Hepatocyte (in vitro differentiated cells): ENCODE measurements at regions not wholly inside any gene's neighbourhood (a gene's known extent, or its start where the extent isn't known, plus 50 kb on each side); places are given as distances from the start of the nearest gene placed in this dataset.

Source experiments
- DNase-seq: peaks from one replicate; pipeline ENCODE4 v3.0.0-alpha.2; 2016; ENCODE audit warnings: low spot score
- H2AFZ ChIP-seq: fragments of 200-600 bp; sonication (generic); 2 replicates; pipeline ENCODE4 v1.6.0; 2016; ENCODE audit warnings: antibody characterized with exemption, mild to moderate bottlenecking
- H3K27ac ChIP-seq: fragments of 200-600 bp; sonication (generic); 2 replicates; pipeline ENCODE4 v1.5.1; 2016; ENCODE audit warnings: mild to moderate bottlenecking
- H3K27me3 ChIP-seq: fragments of 200-600 bp; sonication (generic); 2 replicates; pipeline ENCODE4 v1.6.1; 2016
- H3K36me3 ChIP-seq: fragments of 200-600 bp; sonication (generic); replicated peaks from 2 replicates; pipeline ENCODE4 v1.5.1; 2016; ENCODE audit warnings: low read depth; ENCODE audit not compliant: insufficient read depth
- H3K4me1 ChIP-seq: fragments of 200-600 bp; sonication (generic); 2 replicates; pipeline ENCODE4 v1.5.1; 2016; ENCODE audit warnings: mild to moderate bottlenecking, moderate library complexity; ENCODE audit not compliant: insufficient read depth
- H3K4me2 ChIP-seq: fragments of 200-600 bp; sonication (generic); 2 replicates; pipeline ENCODE4 v1.6.0; 2016
- H3K4me3 ChIP-seq: fragments of 200-600 bp; sonication (generic); 2 replicates; pipeline ENCODE4 v1.5.1; 2016; ENCODE audit warnings: mild to moderate bottlenecking
- H3K79me2 ChIP-seq: fragments of 200-600 bp; sonication (generic); 2 replicates; pipeline ENCODE4 v1.6.0; 2017; ENCODE audit warnings: mild to moderate bottlenecking
- H3K9me2 ChIP-seq: fragments of 200-600 bp; sonication (generic); replicated peaks from 2 replicates; pipeline ENCODE4 v1.6.0; 2017; ENCODE audit warnings: mild to moderate bottlenecking; ENCODE audit not compliant: insufficient read depth
- H3K9me3 ChIP-seq: fragments of 200-600 bp; sonication (generic); 2 replicates; pipeline ENCODE4 v1.5.1; 2016; ENCODE audit warnings: low read depth, mild to moderate bottlenecking
- H4K20me1 ChIP-seq: fragments of 200-600 bp; sonication (generic); 2 replicates; pipeline ENCODE4 v1.6.0; 2016; ENCODE audit warnings: mild to moderate bottlenecking; ENCODE audit not compliant: insufficient read depth, poor library complexity, severe bottlenecking
- EZH2 ChIP-seq: fragments of 200-600 bp; sonication (generic); IDR thresholded peaks from 2 replicates; pipeline ENCODE4 v1.6.1; 2016; ENCODE audit warnings: antibody characterized with exemption, mild to moderate bottlenecking, borderline replicate concordance
- EZH2phosphoT487 ChIP-seq: fragments of 200-600 bp; sonication (generic); IDR thresholded peaks from one replicate; pipeline ENCODE4 v1.6.1; 2018; ENCODE audit warnings: antibody characterized with exemption, mild to moderate bottlenecking, low read depth, moderate library complexity; ENCODE audit not compliant: unreplicated experiment, severe bottlenecking
- WGBS: methylation state at CpG from one replicate; pipeline ENCODE4 v1.1.6; 2016; ENCODE audit warnings: low lambda C conversion rate; ENCODE audit errors: missing lambda C conversion rate; 5-methylcytosine and 5-hydroxymethylcytosine counted together
- TF ChIP-seq, protein P1 (sequence below): fragments of 200-600 bp; sonication (generic); IDR thresholded peaks from 2 replicates; pipeline ENCODE4 v1.5.1; 2016; ENCODE audit warnings: antibody characterized with exemption, mild to moderate bottlenecking; ENCODE audit not compliant: poor library complexity

DNA sequence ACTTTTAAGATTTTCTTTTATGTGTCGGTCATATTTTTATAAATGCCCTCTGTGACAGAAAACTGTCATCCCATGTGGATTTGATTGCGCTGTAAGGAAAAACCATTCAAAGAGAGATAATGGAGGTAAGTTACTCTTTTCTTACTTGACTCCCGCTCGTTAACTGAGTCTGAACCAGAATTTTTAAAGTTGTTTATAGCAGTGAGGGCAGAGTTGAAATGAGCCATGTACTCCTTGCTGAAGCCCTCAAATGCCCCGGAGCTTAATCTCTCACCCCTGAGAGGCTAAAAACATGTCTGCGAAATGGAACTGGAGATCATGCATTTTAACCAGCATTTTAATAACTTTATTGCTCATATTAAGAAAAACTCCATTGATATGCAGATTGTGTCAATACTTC is 320.0 kb upstream of the SOX11 start:
- DNase-seq = no peak
- Histone ChIP-seq H3K27ac (peak overlapping the region; percentile 69), H3K4me1 (peaks cover 14% of the 10 kb centered on the region), H3K9me3 (no peaks in the 10 kb centered on the region), H3K9me2 (no peaks in the 10 kb centered on the region), H3K36me3 (no peaks in the 10 kb centered on the region), H3K4me2 (peak overlapping the region; percentile 68), H2AFZ (no peak overlapping the region), H4K20me1 (no peaks in the 10 kb centered on the region), H3K27me3 (no peaks in the 10 kb centered on the region), H3K4me3 (no peak overlapping the region), H3K79me2 (no peaks in the 10 kb centered on the region)
- 59% methylated on average over 6 of the region's 6 CpGs for WGBS
- no peak for TF ChIP-seq EZH2
- TF ChIP-seq EZH2phosphoT487 = no peak
- TF ChIP-seq, protein P1, sequence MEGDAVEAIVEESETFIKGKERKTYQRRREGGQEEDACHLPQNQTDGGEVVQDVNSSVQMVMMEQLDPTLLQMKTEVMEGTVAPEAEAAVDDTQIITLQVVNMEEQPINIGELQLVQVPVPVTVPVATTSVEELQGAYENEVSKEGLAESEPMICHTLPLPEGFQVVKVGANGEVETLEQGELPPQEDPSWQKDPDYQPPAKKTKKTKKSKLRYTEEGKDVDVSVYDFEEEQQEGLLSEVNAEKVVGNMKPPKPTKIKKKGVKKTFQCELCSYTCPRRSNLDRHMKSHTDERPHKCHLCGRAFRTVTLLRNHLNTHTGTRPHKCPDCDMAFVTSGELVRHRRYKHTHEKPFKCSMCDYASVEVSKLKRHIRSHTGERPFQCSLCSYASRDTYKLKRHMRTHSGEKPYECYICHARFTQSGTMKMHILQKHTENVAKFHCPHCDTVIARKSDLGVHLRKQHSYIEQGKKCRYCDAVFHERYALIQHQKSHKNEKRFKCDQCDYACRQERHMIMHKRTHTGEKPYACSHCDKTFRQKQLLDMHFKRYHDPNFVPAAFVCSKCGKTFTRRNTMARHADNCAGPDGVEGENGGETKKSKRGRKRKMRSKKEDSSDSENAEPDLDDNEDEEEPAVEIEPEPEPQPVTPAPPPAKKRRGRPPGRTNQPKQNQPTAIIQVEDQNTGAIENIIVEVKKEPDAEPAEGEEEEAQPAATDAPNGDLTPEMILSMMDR = no peak

DNA sequence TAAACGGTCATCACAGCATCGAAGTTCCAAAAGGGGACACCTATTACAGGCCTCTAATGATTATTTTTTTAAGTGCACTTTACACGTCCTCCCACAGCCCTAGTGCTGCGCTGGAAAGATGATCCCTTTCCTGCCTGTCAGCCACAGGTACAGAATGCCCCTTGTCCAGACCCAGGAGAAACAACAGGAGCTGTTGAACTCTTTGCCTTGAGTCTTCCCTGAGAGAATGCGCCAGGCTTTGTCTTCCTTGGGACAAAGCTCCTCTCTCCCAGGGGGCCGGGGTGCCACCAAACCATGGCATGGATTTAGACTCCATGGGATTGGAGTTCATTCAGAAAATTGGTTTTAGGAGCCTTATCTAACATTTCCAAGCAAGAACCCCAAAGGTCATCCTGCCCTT is 319.0 kb upstream of the SOX11 start:
- Histone ChIP-seq H4K20me1 (no peaks in the 10 kb centered on the region), H3K9me3 (no peaks in the 10 kb centered on the region), H3K9me2 (no peaks in the 10 kb centered on the region), H3K79me2 (no peaks in the 10 kb centered on the region), H3K27me3 (no peaks in the 10 kb centered on the region), H3K4me1 (peaks cover 14% of the 10 kb centered on the region), H3K4me2 (peak overlapping the region; percentile 68), H3K4me3 (no peak overlapping the region), H3K27ac (peak overlapping the region; percentile 69), H3K36me3 (no peaks in the 10 kb centered on the region), H2AFZ (peak overlapping the region; percentile 77)
- DNase-seq = peak; percentile 38
- 13% methylated on average over 6 of the region's 6 CpGs for WGBS
- TF ChIP-seq, protein P1 = no peak
- TF ChIP-seq EZH2phosphoT487 (no peak), EZH2 (no peak)

DNA sequence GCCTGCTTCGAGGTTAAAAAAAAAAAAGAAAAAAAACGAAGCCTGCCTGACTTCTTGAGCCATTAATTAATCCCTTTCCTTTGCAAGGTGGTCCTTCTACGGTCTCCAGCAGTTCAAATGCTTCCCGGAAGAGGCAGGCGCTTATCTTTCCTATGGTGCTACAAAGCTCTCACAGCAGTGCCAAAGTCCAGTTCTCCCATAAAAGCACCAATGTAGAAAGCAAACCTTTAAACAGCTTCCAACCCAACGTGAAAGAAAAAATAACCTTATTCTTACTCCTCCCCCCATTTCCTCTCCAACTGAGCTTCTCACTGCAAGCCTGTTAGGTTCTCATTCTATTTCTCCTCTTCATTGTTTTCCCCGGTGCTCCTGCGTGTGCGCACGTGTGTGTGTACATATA is 317.4 kb upstream of the SOX11 start:
- peak; percentile 65 for DNase-seq
- Histone ChIP-seq H3K9me2 (no peaks in the 10 kb centered on the region), H3K9me3 (no peaks in the 10 kb centered on the region)

More for the DNA sequence above, 317.4 kb upstream of the SOX11 start:
- no peaks in the 10 kb centered on the region for H3K27me3 ChIP-seq
- TF ChIP-seq, protein P1 = no peak
- TF ChIP-seq EZH2 (no peak), EZH2phosphoT487 (no peak)
- no peaks in the 10 kb centered on the region for H3K79me2 ChIP-seq
- H3K4me3 ChIP-seq = no peak overlapping the region
- peak overlapping the region; percentile 65 for H3K27ac ChIP-seq
- no peaks in the 10 kb centered on the region for H4K20me1 ChIP-seq
- peaks cover 11% of the 10 kb centered on the region for H3K4me1 ChIP-seq
- H3K4me2 ChIP-seq = peak overlapping the region; percentile 48
- peak overlapping the region; percentile 58 for H2AFZ ChIP-seq
- H3K36me3 ChIP-seq = no peaks in the 10 kb centered on the region
- 39% methylated on average over 10 of the region's 10 CpGs for WGBS
